HepG2 (cell line): ENCODE measurements at regions not wholly inside any gene's neighbourhood (a gene's known extent, or its start where the extent isn't known, plus 50 kb on each side); places are given as distances from the start of the nearest gene placed in this dataset.
A peak's percentile ranks its signal among the peaks of the same experiment; 100 is the strongest.

Source experiments
- ATF2 ChIP-seq: sonication (generic); formaldehyde crosslinking; IDR thresholded peaks from 2 replicates; pipeline ENCODE4 v1.4.0; 2020; ENCODE audit warnings: missing genetic modification reagents
- BRD4 ChIP-seq: sonication (generic); formaldehyde crosslinking; IDR thresholded peaks from 2 replicates; pipeline ENCODE4 v1.4.0; 2020; ENCODE audit warnings: missing genetic modification reagents
- FOXA3 ChIP-seq: IDR thresholded peaks from 2 replicates; pipeline ENCODE4 v1.6.1; 2016; ENCODE audit warnings: missing genetic modification reagents, missing compliant biosample characterization
- HOXA3 ChIP-seq: sonication (generic); formaldehyde crosslinking; IDR thresholded peaks from 2 replicates; pipeline ENCODE4 v1.5.0; 2020; ENCODE audit warnings: missing genetic modification reagents
- KLF6 ChIP-seq: IDR thresholded peaks from 2 replicates; pipeline ENCODE4 v1.8.0; 2016; ENCODE audit warnings: missing biosample characterization, missing genetic modification reagents
- POGK ChIP-seq: sonication (generic); formaldehyde crosslinking; conservative IDR thresholded peaks from 2 replicates; pipeline ENCODE4 v1.8.0; 2022; ENCODE audit warnings: mild to moderate bottlenecking, moderate library complexity, missing genetic modification reagents
- SALL1 ChIP-seq: sonication (generic); formaldehyde crosslinking; IDR thresholded peaks from 2 replicates; pipeline ENCODE4 v1.8.0; 2022; ENCODE audit warnings: mild to moderate bottlenecking, missing genetic modification reagents
- SMC3 ChIP-seq: IDR thresholded peaks from 2 replicates; pipeline ENCODE4 v1.6.1; 2011; ENCODE audit warnings: low read length, improper control_type of control experiment
- SOX13 ChIP-seq, 3 experiments: fragments of 450-650 bp in 1 of 3; sonication (generic) in 1 of 3; formaldehyde crosslinking in 1 of 3; IDR thresholded peaks in 2 of 3; conservative IDR thresholded peaks in 1 of 3; 2 replicates each; pipeline versions ENCODE4 v1.5.0 to v1.6.1; 2016 to 2020; ENCODE audit warnings: antibody characterized with exemption in 1 of 3, mild to moderate bottlenecking in 1 of 3, missing compliant biosample characterization in 1 of 3, missing genetic modification reagents in 1 of 3, moderate library complexity in 1 of 3
- TAF1 ChIP-seq: sonication (generic); formaldehyde crosslinking; IDR thresholded peaks from 2 replicates; pipeline ENCODE4 v1.4.0; 2020; ENCODE audit warnings: missing genetic modification reagents
- TFE3 ChIP-seq: IDR thresholded peaks from 2 replicates; pipeline ENCODE4 v1.6.1; 2016
- ZBTB21 ChIP-seq: sonication (generic); formaldehyde crosslinking; IDR thresholded peaks from 2 replicates; pipeline ENCODE4 v1.4.0; 2020; ENCODE audit warnings: missing genetic modification reagents
- ZNF143 ChIP-seq: sonication (generic); formaldehyde crosslinking; IDR thresholded peaks from 2 replicates; pipeline ENCODE4 v1.4.0; 2020; ENCODE audit warnings: missing genetic modification reagents
- TF ChIP-seq, protein P1 (sequence below), 2 experiments: sonication (generic) in 1 of 2; formaldehyde crosslinking in 1 of 2; IDR thresholded peaks; 2 replicates each; pipeline versions ENCODE4 v1.5.1 to v1.6.1; 2011 to 2020; ENCODE audit warnings: borderline replicate concordance in 1 of 2, low read depth in 1 of 2, low read length in 1 of 2, mild to moderate bottlenecking in 1 of 2, missing genetic modification reagents in 1 of 2, moderate library complexity in 1 of 2
- TF ChIP-seq, protein P2 (sequence below): sonication (generic); formaldehyde crosslinking; IDR thresholded peaks from 2 replicates; pipeline ENCODE4 v1.5.0; 2020; ENCODE audit warnings: mild to moderate bottlenecking, missing genetic modification reagents, moderate library complexity
- TF ChIP-seq, protein P3 (sequence below): IDR thresholded peaks from 2 replicates; pipeline ENCODE4 v1.6.1; 2016; ENCODE audit warnings: missing compliant biosample characterization, missing genetic modification reagents, borderline replicate concordance

DNA sequence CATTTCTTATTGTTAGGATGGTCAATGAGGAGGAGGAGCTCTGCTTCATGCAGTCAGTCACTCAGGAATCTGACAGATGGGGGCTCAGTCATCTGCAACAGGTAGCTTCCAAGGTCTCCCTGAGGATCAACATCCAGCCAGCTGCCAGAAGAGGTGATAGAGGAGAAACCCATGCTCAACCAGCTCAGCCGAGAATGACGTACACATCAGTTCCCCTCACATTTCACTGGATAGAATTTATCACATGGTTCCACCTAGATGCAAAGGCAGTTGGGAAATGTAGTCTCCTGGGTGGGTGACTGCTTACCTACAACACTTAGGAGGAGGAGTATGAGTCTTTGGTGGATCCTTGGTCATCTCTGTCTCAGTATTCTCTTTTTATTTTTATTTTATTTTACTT is 144.5 kb downstream of the CEBPB start (continued):
- TF ChIP-seq, protein P1, sequence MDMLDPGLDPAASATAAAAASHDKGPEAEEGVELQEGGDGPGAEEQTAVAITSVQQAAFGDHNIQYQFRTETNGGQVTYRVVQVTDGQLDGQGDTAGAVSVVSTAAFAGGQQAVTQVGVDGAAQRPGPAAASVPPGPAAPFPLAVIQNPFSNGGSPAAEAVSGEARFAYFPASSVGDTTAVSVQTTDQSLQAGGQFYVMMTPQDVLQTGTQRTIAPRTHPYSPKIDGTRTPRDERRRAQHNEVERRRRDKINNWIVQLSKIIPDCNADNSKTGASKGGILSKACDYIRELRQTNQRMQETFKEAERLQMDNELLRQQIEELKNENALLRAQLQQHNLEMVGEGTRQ (IDR thresholded peaks at IDR 0.05; ENCODE audit: low read depth, low read length), result peak; percentile 88
- TF ChIP-seq, protein P1 (CRISPR knock-in tag; IDR thresholded peaks at IDR 0.05; ENCODE audit: borderline replicate concordance), result peak; percentile 89; the same call in 1 of the 2 replicates
- TF ChIP-seq ZNF143 (peak; percentile 92), FOXA3 (CRISPR knock-in tag) (peak; percentile 58), TFE3 (CRISPR knock-in tag) (0 out of 2 replicates have a peak, but pooled peaks have one; percentile 38), BRD4 (CRISPR knock-in tag) (no peak), POGK (no peak), KLF6 (CRISPR knock-in tag) (0 out of 2 replicates have a peak, but pooled peaks have one; percentile 40), SMC3 (0 out of 2 replicates have a peak, but pooled peaks have one; percentile 29), ATF2 (CRISPR knock-in tag) (peak; percentile 93), HOXA3 (CRISPR knock-in tag) (peak; percentile 50), ZBTB21 (CRISPR knock-in tag) (peak; percentile 71; the same call in 1 of the 2 replicates), SALL1 (peak; percentile 32), SOX13 (IDR thresholded peaks at IDR 0.05) (no peak), SOX13 (CRISPR knock-in tag; conservative IDR thresholded peaks at IDR 0.05 in 1 of 2, IDR thresholded peaks at IDR 0.05 in 1 of 2) (peak in 1 of 2 experiments; percentile 8; a peak in 1 of 4 replicates), TAF1 (CRISPR knock-in tag) (no peak)
- TF ChIP-seq, protein P2, sequence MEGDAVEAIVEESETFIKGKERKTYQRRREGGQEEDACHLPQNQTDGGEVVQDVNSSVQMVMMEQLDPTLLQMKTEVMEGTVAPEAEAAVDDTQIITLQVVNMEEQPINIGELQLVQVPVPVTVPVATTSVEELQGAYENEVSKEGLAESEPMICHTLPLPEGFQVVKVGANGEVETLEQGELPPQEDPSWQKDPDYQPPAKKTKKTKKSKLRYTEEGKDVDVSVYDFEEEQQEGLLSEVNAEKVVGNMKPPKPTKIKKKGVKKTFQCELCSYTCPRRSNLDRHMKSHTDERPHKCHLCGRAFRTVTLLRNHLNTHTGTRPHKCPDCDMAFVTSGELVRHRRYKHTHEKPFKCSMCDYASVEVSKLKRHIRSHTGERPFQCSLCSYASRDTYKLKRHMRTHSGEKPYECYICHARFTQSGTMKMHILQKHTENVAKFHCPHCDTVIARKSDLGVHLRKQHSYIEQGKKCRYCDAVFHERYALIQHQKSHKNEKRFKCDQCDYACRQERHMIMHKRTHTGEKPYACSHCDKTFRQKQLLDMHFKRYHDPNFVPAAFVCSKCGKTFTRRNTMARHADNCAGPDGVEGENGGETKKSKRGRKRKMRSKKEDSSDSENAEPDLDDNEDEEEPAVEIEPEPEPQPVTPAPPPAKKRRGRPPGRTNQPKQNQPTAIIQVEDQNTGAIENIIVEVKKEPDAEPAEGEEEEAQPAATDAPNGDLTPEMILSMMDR (CRISPR knock-in tag), result peak; percentile 26
- TF ChIP-seq, protein P3, sequence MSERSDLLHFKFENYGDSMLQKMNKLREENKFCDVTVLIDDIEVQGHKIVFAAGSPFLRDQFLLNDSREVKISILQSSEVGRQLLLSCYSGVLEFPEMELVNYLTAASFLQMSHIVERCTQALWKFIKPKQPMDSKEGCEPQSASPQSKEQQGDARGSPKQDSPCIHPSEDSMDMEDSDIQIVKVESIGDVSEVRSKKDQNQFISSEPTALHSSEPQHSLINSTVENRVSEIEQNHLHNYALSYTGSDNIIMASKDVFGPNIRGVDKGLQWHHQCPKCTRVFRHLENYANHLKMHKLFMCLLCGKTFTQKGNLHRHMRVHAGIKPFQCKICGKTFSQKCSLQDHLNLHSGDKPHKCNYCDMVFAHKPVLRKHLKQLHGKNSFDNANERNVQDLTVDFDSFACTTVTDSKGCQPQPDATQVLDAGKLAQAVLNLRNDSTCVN (CRISPR knock-in tag), result no peak
